Amniotic stem cell (primary cell): ENCODE measurements at regions not wholly inside any gene's neighbourhood (a gene's known extent, or its start where the extent isn't known, plus 50 kb on each side); places are given as distances from the start of the nearest gene placed in this dataset.
"Not testable (repeated sequence)": the region's sequence is repeated elsewhere in the genome, so short reads cannot be mapped to it uniquely, and the experiment has no call there.

Experiments used
- DNase-seq: peaks from one replicate; lab custom pipeline; 2025; lab: John Stamatoyannopoulos, UW

GRCh38 chrX:16320765-16321355 is 153.6 kb downstream of the MAGEB17 start:
- DNase-seq: no peak

GRCh38 chrX:16333453-16333852 is 166.2 kb downstream of the MAGEB17 start:
- DNase-seq: no peak

GRCh38 chrX:16335181-16335580 is 167.9 kb downstream of the MAGEB17 start:
- no peak for DNase-seq

- DNase-seq: no peak
Measured at GRCh38 chrX:16347968-16348670, 180.8 kb downstream of the MAGEB17 start.

- DNase-seq: no peak
Measured at GRCh38 chrX:16357902-16358301, 190.6 kb downstream of the MAGEB17 start.

GRCh38 chrX:16360056-16360455 is 192.8 kb downstream of the MAGEB17 start:
- not testable (repeated sequence) for DNase-seq

- DNase-seq: no peak
Measured at GRCh38 chrX:16368696-16369095, 201.4 kb downstream of the MAGEB17 start.

GRCh38 chrX:16376056-16376455 is 208.8 kb downstream of the MAGEB17 start:
- DNase-seq: no peak

GRCh38 chrX:16386126-16386525 is 218.8 kb downstream of the MAGEB17 start:
- DNase-seq: no peak

GRCh38 chrX:16392597-16392996 is 225.3 kb downstream of the MAGEB17 start:
- no peak for DNase-seq

GRCh38 chrX:16394290-16394689 is 227.0 kb downstream of the MAGEB17 start:
- DNase-seq: no peak

GRCh38 chrX:16403808-16404207 is 236.5 kb downstream of the MAGEB17 start:
- no peak for DNase-seq

GRCh38 chrX:16416588-16416987 is 233.4 kb upstream of the S100G start:
- DNase-seq: no peak

GRCh38 chrX:16418650-16419049 is 231.3 kb upstream of the S100G start:
- no peak for DNase-seq

GRCh38 chrX:16427668-16428067 is 222.3 kb upstream of the S100G start:
- no peak for DNase-seq

- no peak for DNase-seq
Measured at GRCh38 chrX:16429406-16429805, 220.6 kb upstream of the S100G start.

GRCh38 chrX:16431266-16431665 is 218.7 kb upstream of the S100G start:
- DNase-seq: no peak

GRCh38 chrX:16433021-16433420 is 216.9 kb upstream of the S100G start:
- no peak for DNase-seq

- no peak for DNase-seq
Measured at GRCh38 chrX:16435399-16435986, 214.5 kb upstream of the S100G start.

- peak; percentile 49 for DNase-seq
Measured at GRCh38 chrX:16436348-16437188, 213.4 kb upstream of the S100G start.

- no peak for DNase-seq
Measured at GRCh38 chrX:16440446-16440845, 209.5 kb upstream of the S100G start.

GRCh38 chrX:16444353-16444752 is 205.6 kb upstream of the S100G start:
- DNase-seq: no peak
